ENCODE measurements at regions not wholly inside any gene's neighbourhood (a gene's known extent, or its start where the extent isn't known, plus 50 kb on each side); places are given as distances from the start of the nearest gene placed in this dataset.
"Not testable (repeated sequence)": the region's sequence is repeated elsewhere in the genome, so short reads cannot be mapped to it uniquely, and the experiment has no call there.

DNA sequence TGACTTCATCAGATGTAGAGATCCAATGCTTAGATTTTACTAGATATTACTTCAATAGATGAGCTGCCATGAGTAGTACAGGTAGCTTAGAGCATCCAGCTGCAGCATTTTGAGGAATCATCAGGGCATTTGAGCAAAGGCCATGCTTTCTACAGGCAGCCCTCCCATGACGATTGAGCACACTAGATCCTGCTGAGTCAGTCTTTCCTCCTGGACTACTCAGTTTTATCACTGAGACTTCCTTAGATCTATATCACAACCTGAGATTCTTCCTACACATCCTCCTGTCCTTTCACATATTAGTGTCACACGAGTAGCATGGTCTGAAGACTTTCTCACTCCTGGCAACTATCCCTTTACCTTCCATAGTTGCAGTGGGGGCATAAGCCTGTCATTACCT is 1401.8 kb downstream of the FSCB start:
- H3K27ac ChIP-seq (ENCODE audit: low read depth, low read length), result no peak overlapping the region
- no peaks in the 10 kb centered on the region for H3K9me3 ChIP-seq (ENCODE audit: control insufficient read depth, insufficient read depth, low read length)
- H3K27me3 ChIP-seq (ENCODE audit: control insufficient read depth, insufficient read depth, low read length), result no peaks in the 10 kb centered on the region
- CTCF ChIA-PET, result no interaction called here
- no peak for DNase-seq (ENCODE audit: low read depth, low spot score)
- TF ChIP-seq, protein P1, sequence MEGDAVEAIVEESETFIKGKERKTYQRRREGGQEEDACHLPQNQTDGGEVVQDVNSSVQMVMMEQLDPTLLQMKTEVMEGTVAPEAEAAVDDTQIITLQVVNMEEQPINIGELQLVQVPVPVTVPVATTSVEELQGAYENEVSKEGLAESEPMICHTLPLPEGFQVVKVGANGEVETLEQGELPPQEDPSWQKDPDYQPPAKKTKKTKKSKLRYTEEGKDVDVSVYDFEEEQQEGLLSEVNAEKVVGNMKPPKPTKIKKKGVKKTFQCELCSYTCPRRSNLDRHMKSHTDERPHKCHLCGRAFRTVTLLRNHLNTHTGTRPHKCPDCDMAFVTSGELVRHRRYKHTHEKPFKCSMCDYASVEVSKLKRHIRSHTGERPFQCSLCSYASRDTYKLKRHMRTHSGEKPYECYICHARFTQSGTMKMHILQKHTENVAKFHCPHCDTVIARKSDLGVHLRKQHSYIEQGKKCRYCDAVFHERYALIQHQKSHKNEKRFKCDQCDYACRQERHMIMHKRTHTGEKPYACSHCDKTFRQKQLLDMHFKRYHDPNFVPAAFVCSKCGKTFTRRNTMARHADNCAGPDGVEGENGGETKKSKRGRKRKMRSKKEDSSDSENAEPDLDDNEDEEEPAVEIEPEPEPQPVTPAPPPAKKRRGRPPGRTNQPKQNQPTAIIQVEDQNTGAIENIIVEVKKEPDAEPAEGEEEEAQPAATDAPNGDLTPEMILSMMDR (IDR thresholded peaks at IDR 0.05; ENCODE audit: low read depth, low read length), result no peak
- no peak overlapping the region for H3K4me3 ChIP-seq (ENCODE audit: low read depth, low read length)
- POLR2A ChIA-PET, result no interaction called here

DNA sequence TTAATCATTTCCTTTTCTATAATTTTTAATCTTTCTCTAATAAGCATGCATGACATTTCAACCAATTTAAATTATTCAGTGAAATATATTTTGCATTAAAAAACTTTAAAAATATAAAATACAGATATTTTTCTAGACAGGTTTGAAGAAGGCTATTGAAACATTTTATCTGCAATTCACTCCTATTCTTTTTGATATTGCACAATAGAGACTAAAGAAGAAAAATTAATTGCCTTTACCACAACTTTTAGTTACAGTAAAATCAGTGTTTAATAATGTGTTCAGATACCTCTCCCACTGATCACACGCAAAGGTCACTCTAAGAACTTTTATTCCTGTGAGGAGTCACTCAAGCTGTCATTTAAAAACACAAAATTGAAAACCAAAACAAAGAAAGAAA is 1416.7 kb downstream of the FSCB start:
- H3K27ac ChIP-seq (ENCODE audit: low read depth, low read length), result no peak overlapping the region
- no peak overlapping the region for H3K4me3 ChIP-seq (ENCODE audit: low read depth, low read length)
- TF ChIP-seq, protein P1 (IDR thresholded peaks at IDR 0.05; ENCODE audit: low read depth, low read length), result no peak
- no peaks in the 10 kb centered on the region for H3K27me3 ChIP-seq (ENCODE audit: control insufficient read depth, insufficient read depth, low read length)
- ChIA-PET POLR2A (no interaction called here), CTCF (no interaction called here)
- no peaks in the 10 kb centered on the region for H3K9me3 ChIP-seq (ENCODE audit: control insufficient read depth, insufficient read depth, low read length)
- no peak for DNase-seq (ENCODE audit: low read depth, low spot score)

DNA sequence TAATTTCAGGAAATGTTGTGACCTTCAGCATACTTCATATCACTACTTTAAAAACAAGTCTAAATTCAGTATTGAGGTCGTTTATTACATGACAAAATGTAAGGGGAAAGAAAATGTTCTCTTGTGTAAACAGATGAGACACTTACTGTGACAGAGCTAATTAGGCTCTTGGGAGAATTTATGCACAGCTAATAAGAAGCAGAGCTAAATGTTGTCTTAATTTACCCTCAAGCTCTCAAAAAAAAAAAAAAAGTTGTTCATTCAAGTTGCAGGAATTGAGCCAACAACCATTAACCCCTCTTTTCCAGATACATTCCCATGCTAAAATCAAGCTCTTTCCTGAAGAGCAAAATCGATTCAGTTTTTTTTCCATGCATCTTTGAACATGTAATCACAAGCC is 1419.4 kb downstream of the FSCB start:
- ChIA-PET POLR2A (no interaction called here), CTCF (no interaction called here)
- no peak overlapping the region for H3K4me3 ChIP-seq (ENCODE audit: low read depth, low read length)
- H3K27ac ChIP-seq (ENCODE audit: low read depth, low read length), result no peak overlapping the region
- no peaks in the 10 kb centered on the region for H3K27me3 ChIP-seq (ENCODE audit: control insufficient read depth, insufficient read depth, low read length)
- H3K9me3 ChIP-seq (ENCODE audit: control insufficient read depth, insufficient read depth, low read length), result no peaks in the 10 kb centered on the region
- TF ChIP-seq, protein P1 (IDR thresholded peaks at IDR 0.05; ENCODE audit: low read depth, low read length), result no peak
- no peak for DNase-seq (ENCODE audit: low read depth, low spot score)

DNA sequence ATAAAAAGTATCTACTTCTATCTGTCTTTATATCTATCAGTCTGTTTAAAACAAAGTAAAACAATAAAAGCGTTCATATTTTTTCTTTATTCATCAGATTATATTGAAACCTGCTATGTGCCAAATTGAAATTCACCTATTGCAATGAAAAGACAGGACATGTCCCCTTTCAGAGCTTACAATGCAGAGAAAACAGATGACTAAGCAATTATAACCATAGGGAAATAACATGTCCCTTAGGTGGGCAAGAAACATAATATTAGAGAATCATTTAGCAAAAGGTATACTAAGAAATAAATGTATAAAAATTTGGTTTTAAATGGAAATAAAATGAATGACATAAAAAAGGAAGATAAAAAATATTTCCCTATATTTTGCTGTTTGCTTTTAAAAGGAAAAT is 1421.3 kb downstream of the FSCB start:
- DNase-seq (ENCODE audit: low read depth, low spot score), result no peak
- POLR2A ChIA-PET, result no interaction called here
- Histone ChIP-seq H3K27me3 (ENCODE audit: control insufficient read depth, insufficient read depth, low read length) (no peaks in the 10 kb centered on the region), H3K4me3 (ENCODE audit: low read depth, low read length) (no peak overlapping the region), H3K9me3 (ENCODE audit: control insufficient read depth, insufficient read depth, low read length) (no peaks in the 10 kb centered on the region), H3K27ac (ENCODE audit: low read depth, low read length) (no peak overlapping the region)
- CTCF ChIA-PET, result interaction anchor here (0.6 kb wide), 1 partner anchor 96 kb away, joined by 3 read pairs; no protein-coding TSS in a partner anchor
- TF ChIP-seq, protein P1 (IDR thresholded peaks at IDR 0.05; ENCODE audit: low read depth, low read length), result no peak

DNA sequence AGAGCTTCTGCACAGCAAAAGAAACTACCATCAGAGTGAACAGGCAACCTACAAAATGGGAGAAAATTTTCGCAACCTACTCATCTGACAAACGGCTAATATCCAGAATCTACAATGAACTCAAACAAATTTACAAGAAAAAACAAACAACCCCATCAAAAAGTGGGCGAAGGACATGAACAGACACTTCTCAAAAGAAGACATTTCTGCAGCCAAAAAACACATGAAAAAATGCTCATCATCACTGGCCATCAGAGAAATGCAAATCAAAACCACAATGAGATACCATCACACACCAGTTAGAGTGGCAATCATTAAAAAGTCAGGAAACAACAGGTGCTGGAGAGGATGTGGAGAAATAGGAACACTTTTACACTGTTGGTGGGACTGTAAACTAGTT is 1439.7 kb downstream of the FSCB start:
- H3K9me3 ChIP-seq (ENCODE audit: control insufficient read depth, insufficient read depth, low read length); POLR2A ChIA-PET; H3K27me3 ChIP-seq (ENCODE audit: control insufficient read depth, insufficient read depth, low read length); H3K4me3 ChIP-seq (ENCODE audit: low read depth, low read length); DNase-seq (ENCODE audit: low read depth, low spot score); H3K27ac ChIP-seq (ENCODE audit: low read depth, low read length); CTCF ChIA-PET: not testable (repeated sequence)

DNA sequence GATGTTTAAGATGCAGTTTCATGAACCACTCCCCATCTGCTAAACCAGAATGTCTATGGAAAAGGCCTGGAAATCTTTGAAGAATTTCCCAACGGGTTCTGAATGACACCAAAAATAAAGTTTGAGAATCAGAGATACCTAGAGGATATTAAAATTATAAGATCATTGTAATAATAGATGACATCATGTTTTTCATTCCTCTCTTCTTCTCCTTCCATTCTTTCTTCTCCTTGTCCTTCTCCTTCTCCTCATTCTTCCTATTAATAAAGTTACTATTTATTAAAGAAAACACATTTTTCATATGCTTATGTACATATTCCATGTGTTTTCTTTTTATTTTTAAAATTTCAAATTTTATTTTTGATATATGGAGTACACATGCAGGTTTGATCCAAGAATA is 1449.4 kb downstream of the LRFN5 start:
- no peaks in the 10 kb centered on the region for H3K27me3 ChIP-seq (ENCODE audit: control insufficient read depth, insufficient read depth, low read length)
- H3K27ac ChIP-seq (ENCODE audit: low read depth, low read length), result no peak overlapping the region
- no peak overlapping the region for H3K4me3 ChIP-seq (ENCODE audit: low read depth, low read length)
- POLR2A ChIA-PET, result no interaction called here
- CTCF ChIA-PET, result no interaction called here
- H3K9me3 ChIP-seq (ENCODE audit: control insufficient read depth, insufficient read depth, low read length), result no peaks in the 10 kb centered on the region
- TF ChIP-seq, protein P1 (IDR thresholded peaks at IDR 0.05; ENCODE audit: low read depth, low read length), result no peak
- no peak for DNase-seq (ENCODE audit: low read depth, low spot score)

Data from AG04450 (cell line).